OCI-LY7 (cell line): ENCODE measurements at regions not wholly inside any gene's neighbourhood (a gene's known extent, or its start where the extent isn't known, plus 50 kb on each side); places are given as distances from the start of the nearest gene placed in this dataset.
"Not testable (repeated sequence)": the region's sequence is repeated elsewhere in the genome, so short reads cannot be mapped to it uniquely, and the experiment has no call there.

ENCODE experiments used
- BruUV-seq: library from RNA; stranded (reverse); fragments of 400-500 nt; replicated peaks from 2 replicates; lab custom pipeline; 2021; lab: Mats Ljungman, UMichigan
- CTCF ChIA-PET: fragments of 300-600 bp; sonication (Branson Sonifier 250); formaldehyde crosslinking; loops from one replicate; lab custom pipeline; 2022; ENCODE audit warnings: antibody characterized with exemption; ENCODE audit not compliant: unreplicated experiment; lab: Charles Lee
- POLR2A ChIA-PET: fragments of 300-600 bp; sonication (Branson Sonifier 250); formaldehyde crosslinking; loops from one replicate; lab custom pipeline; 2022; ENCODE audit warnings: antibody characterized with exemption; lab: Charles Lee
- DNase-seq: peaks from one replicate; pipeline ENCODE4 v3.0.0-alpha.2; 2015; ENCODE audit warnings: low spot score
- H2AFZ ChIP-seq: fragments of 200-600 bp; sonication (generic), shearing (Covaris generic); 2 replicates; pipeline ENCODE4 v1.6.1; 2014; ENCODE audit warnings: mild to moderate bottlenecking, antibody characterized with exemption, low read length, moderate library complexity
- H3K27ac ChIP-seq: fragments of 200-600 bp; sonication (generic); 2 replicates; pipeline ENCODE4 v1.5.1; 2014; ENCODE audit warnings: mixed run types, low read depth, mild to moderate bottlenecking, moderate library complexity, low read length, inconsistent platforms; ENCODE audit not compliant: poor library complexity, severe bottlenecking
- H3K36me3 ChIP-seq: fragments of 200-600 bp; sonication (generic); 2 replicates; pipeline ENCODE4 v1.6.1; 2014; ENCODE audit warnings: mild to moderate bottlenecking, antibody characterized with exemption, low read length, moderate library complexity, mixed read lengths; ENCODE audit not compliant: insufficient read depth
- H3K4me1 ChIP-seq: fragments of 200-600 bp; sonication (generic); 2 replicates; pipeline ENCODE4 v1.5.1; 2014; ENCODE audit warnings: mild to moderate bottlenecking, low read length; ENCODE audit not compliant: insufficient read depth, poor library complexity, severe bottlenecking
- H3K4me2 ChIP-seq: fragments of 200-600 bp; sonication (generic); 2 replicates; pipeline ENCODE4 v1.6.1; 2014; ENCODE audit warnings: mild to moderate bottlenecking, low read length
- H3K4me3 ChIP-seq: fragments of 200-600 bp; sonication (generic); 2 replicates; pipeline ENCODE4 v1.5.1; 2014; ENCODE audit warnings: mild to moderate bottlenecking, low read depth, low read length; ENCODE audit not compliant: poor library complexity, severe bottlenecking
- H3K79me2 ChIP-seq: fragments of 200-600 bp; sonication (generic); 2 replicates; pipeline ENCODE4 v1.6.1; 2016; ENCODE audit warnings: low read depth, mild to moderate bottlenecking, low read length, moderate library complexity, mixed read lengths; ENCODE audit not compliant: insufficient read depth
- H3K9me2 ChIP-seq: fragments of 200-600 bp; sonication (generic); 2 replicates; pipeline ENCODE4 v1.6.1; 2016; ENCODE audit warnings: mild to moderate bottlenecking, low read length, mixed read lengths; ENCODE audit not compliant: insufficient read depth
- H3K9me3 ChIP-seq: fragments of 200-600 bp; sonication (generic); 2 replicates; pipeline ENCODE4 v1.6.1; 2014; ENCODE audit warnings: mild to moderate bottlenecking, mixed run types, low read length, mixed read lengths
- H4K20me1 ChIP-seq: fragments of 200-600 bp; sonication (generic); 2 replicates; pipeline ENCODE4 v1.6.1; 2014; ENCODE audit warnings: mild to moderate bottlenecking, antibody characterized with exemption, low read length, moderate library complexity, mixed read lengths; ENCODE audit not compliant: insufficient read depth
- CTCF ChIP-seq: fragments of 200-600 bp; sonication (generic); conservative IDR thresholded peaks from 2 replicates; pipeline ENCODE4 v1.5.1; 2014; ENCODE audit warnings: mild to moderate bottlenecking, antibody characterized with exemption, low read length, moderate library complexity, mixed read lengths
- EZH2phosphoT487 ChIP-seq: fragments of 200-600 bp; sonication (generic); IDR thresholded peaks from 2 replicates; pipeline ENCODE4 v1.6.1; 2018; ENCODE audit warnings: low read depth, borderline replicate concordance, mild to moderate bottlenecking, mixed run types, antibody characterized with exemption, low read length, moderate library complexity, mixed read lengths
- intact Hi-C: fragments of 100-400 bp; cut with micrococcal nuclease; formaldehyde crosslinking; loops from one replicate; pipeline ENCODE4 v1.10.0; 2022; ENCODE audit not compliant: unreplicated experiment

- no peak overlapping the region for H3K27ac ChIP-seq
- no peaks in the 10 kb centered on the region for H3K9me3 ChIP-seq
- CTCF ChIA-PET, result no interaction called here
- no peaks in the 10 kb centered on the region for H4K20me1 ChIP-seq
- H3K4me1 ChIP-seq, result no peaks in the 10 kb centered on the region
- no peaks in the 10 kb centered on the region for H3K9me2 ChIP-seq
- H3K4me3 ChIP-seq, result no peak overlapping the region
- no peak for TF ChIP-seq CTCF
- TF ChIP-seq EZH2phosphoT487, result no peak
- H3K36me3 ChIP-seq, result no peaks in the 10 kb centered on the region
- no peak overlapping the region for H2AFZ ChIP-seq
- BruUV-seq, result no TSS peak
- H3K4me2 ChIP-seq, result no peak overlapping the region
- POLR2A ChIA-PET, result no interaction called here
- no peak for DNase-seq
- intact Hi-C loops, result no loop called here
- H3K79me2 ChIP-seq, result no peaks in the 10 kb centered on the region
Observed at GRCh38 chr13:79621449-79621848, 140.5 kb downstream of the NDFIP2 start.

GRCh38 chr13:79614250-79614918 is 133.4 kb downstream of the NDFIP2 start:
- no peak for TF ChIP-seq CTCF
- ChIA-PET POLR2A (no interaction called here), CTCF (no interaction called here)
- Histone ChIP-seq H3K4me1 (no peaks in the 10 kb centered on the region), H3K79me2 (no peaks in the 10 kb centered on the region), H3K36me3 (no peaks in the 10 kb centered on the region), H3K27ac (no peak overlapping the region), H3K9me2 (no peaks in the 10 kb centered on the region), H2AFZ (no peak overlapping the region), H4K20me1 (no peaks in the 10 kb centered on the region), H3K9me3 (no peaks in the 10 kb centered on the region), H3K4me3 (no peak overlapping the region), H3K4me2 (no peak overlapping the region)
- DNase-seq, result no peak
- no TSS peak for BruUV-seq
- intact Hi-C loops, result no loop called here

GRCh38 chr13:79612604-79613003 is 131.6 kb downstream of the NDFIP2 start:
- Histone ChIP-seq H3K27ac (no peak overlapping the region), H4K20me1 (no peaks in the 10 kb centered on the region), H3K4me3 (no peak overlapping the region), H3K9me3 (no peaks in the 10 kb centered on the region), H3K9me2 (no peaks in the 10 kb centered on the region), H3K4me2 (no peak overlapping the region), H2AFZ (no peak overlapping the region), H3K36me3 (no peaks in the 10 kb centered on the region), H3K79me2 (no peaks in the 10 kb centered on the region), H3K4me1 (no peaks in the 10 kb centered on the region)
- no TSS peak for BruUV-seq
- CTCF ChIA-PET, result no interaction called here
- TF ChIP-seq EZH2phosphoT487 (no peak), CTCF (no peak)
- POLR2A ChIA-PET, result interaction anchor here (0.7 kb wide), 1 partner anchor 32 kb away, joined by 5 read pairs; no protein-coding TSS in a partner anchor
- intact Hi-C loops, result no loop called here
- no peak for DNase-seq

GRCh38 chr13:79607895-79608294 is 126.9 kb downstream of the NDFIP2 start:
- DNase-seq, CTCF ChIA-PET, intact Hi-C loops, H2AFZ ChIP-seq, H3K27ac ChIP-seq, H3K4me1 ChIP-seq, H3K36me3 ChIP-seq, H3K9me3 ChIP-seq, H3K4me2 ChIP-seq, H3K79me2 ChIP-seq, POLR2A ChIA-PET, H3K9me2 ChIP-seq, H3K4me3 ChIP-seq, BruUV-seq, H4K20me1 ChIP-seq: not testable (repeated sequence)
